ENCODE measurements at regions not wholly inside any gene's neighbourhood (a gene's known extent, or its start where the extent isn't known, plus 50 kb on each side); places are given as distances from the start of the nearest gene placed in this dataset.

GRCh38 chr2:78262713-78263375 is 740.7 kb upstream of the LRRTM4 start:
- TF ChIP-seq CTCF (conservative IDR thresholded peaks at IDR 0.05; ENCODE audit: low read depth, low read length) (no peak), EZH2 (IDR thresholded peaks at IDR 0.05; ENCODE audit: borderline replicate concordance, low read depth, low read length, poor library complexity, severe bottlenecking) (no peak)

All from A673 (cell line).